ENCODE measurements at regions not wholly inside any gene's neighbourhood (a gene's known extent, or its start where the extent isn't known, plus 50 kb on each side); places are given as distances from the start of the nearest gene placed in this dataset.

DNA sequence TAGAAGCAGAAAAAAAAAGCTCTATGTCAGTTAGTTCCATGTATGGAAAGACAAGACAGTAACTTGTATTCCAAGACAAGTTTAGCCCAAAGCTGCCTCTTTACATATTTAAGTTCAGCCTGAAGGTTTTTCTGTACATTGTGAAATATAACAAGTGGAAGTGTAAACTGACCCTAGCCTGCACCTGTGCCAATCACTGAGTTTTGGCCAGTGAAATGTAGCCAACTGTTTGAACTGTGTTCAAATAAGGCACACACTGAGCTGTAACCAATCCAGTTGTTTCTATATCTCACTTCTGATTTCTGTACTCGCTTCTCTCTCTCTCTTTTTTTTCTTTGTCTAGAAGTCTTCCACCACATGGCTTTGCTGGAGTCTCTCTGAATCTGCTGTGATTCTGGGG, 1227.1 kb downstream of the NCAM2 start:
- Histone ChIP-seq H3K4me3 (ENCODE audit: low read depth in 2 of 2, low read length in 1 of 2) (no peak overlapping the region), H3K27ac (ENCODE audit: low read depth in 2 of 2, low read length in 1 of 2) (no peak overlapping the region), H3K4me2 (no peak overlapping the region), H4K20me1 (ENCODE audit: insufficient read depth) (no peaks in the 10 kb centered on the region), H3K36me3 (replicated peaks in 1 of 2; ENCODE audit: control insufficient read depth in 1 of 2, insufficient read depth in 2 of 2, low read length in 1 of 2) (no peaks in the 10 kb centered on the region), H3K9me2 (no peaks in the 10 kb centered on the region), H3K79me2 (ENCODE audit: insufficient read depth) (no peaks in the 10 kb centered on the region), H3K9me3 (no peaks in the 10 kb centered on the region), H3F3A (replicated peaks; ENCODE audit: insufficient read depth) (no peaks in the 10 kb centered on the region), H3K9ac (no peak overlapping the region), H3K4me1 (ENCODE audit: control insufficient read depth in 1 of 2, insufficient read depth in 2 of 2, low read depth in 1 of 2, low read length in 1 of 2) (no peaks in the 10 kb centered on the region), H3K27me3 (ENCODE audit: insufficient read depth) (no peaks in the 10 kb centered on the region), H2AFZ (ENCODE audit: low read depth) (no peak overlapping the region)
- CTCF ChIA-PET, result no interaction called here
- POLR2A ChIA-PET, result no interaction called here
- WGBS (ENCODE audit: low lambda C conversion rate), result 44% methylated on average over 1 of the region's 1 CpG
- DNase-seq, result no peak
- no peak for TF ChIP-seq EP300 (IDR thresholded peaks at IDR 0.05; ENCODE audit: borderline replicate concordance in 1 of 2, low read depth in 1 of 2, low read length in 1 of 2)
- TF ChIP-seq NFIC (IDR thresholded peaks at IDR 0.05; ENCODE audit: borderline replicate concordance), result no peak

DNA sequence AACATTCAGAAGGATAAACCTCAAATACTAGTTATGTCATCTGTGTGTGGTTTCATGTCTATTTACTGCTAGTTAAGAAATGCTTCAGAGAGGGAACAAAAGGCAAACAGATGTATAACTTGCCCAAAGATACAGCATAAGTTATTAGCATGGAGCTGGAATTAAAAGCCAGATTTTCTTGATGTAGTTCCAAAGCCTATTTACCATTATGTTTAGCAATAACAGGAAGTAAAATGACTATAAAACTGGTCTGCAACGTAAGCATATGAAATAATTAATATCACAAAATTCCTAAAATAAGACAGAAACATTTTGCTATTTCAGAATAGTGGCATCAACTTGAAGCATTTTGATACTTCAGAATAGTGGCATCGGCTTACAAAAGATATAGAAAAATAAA, 1232.8 kb downstream of the NCAM2 start:
- no peaks in the 10 kb centered on the region for H3K9me2 ChIP-seq
- H3F3A ChIP-seq (replicated peaks; ENCODE audit: insufficient read depth), result no peaks in the 10 kb centered on the region
- no peak overlapping the region for H3K27ac ChIP-seq (ENCODE audit: low read depth in 2 of 2, low read length in 1 of 2)
- H2AFZ ChIP-seq (ENCODE audit: low read depth), result no peak overlapping the region
- no peaks in the 10 kb centered on the region for H4K20me1 ChIP-seq (ENCODE audit: insufficient read depth)
- POLR2A ChIA-PET, result no interaction called here
- no peak overlapping the region for H3K4me3 ChIP-seq (ENCODE audit: low read depth in 2 of 2, low read length in 1 of 2)
- H3K4me1 ChIP-seq (ENCODE audit: control insufficient read depth in 1 of 2, insufficient read depth in 2 of 2, low read depth in 1 of 2, low read length in 1 of 2), result no peaks in the 10 kb centered on the region; a peak in 1 of 4 replicates
- TF ChIP-seq FOXM1 (IDR thresholded peaks at IDR 0.05; ENCODE audit: low read depth) (no peak), TEAD4 (IDR thresholded peaks at IDR 0.05; ENCODE audit: borderline replicate concordance, insufficient read depth) (no peak), GATA2 (CRISPR knock-in tag; IDR thresholded peaks at IDR 0.05) (no peak), RAD21 (IDR thresholded peaks at IDR 0.05; ENCODE audit: low read length) (no peak), GABPA (IDR thresholded peaks at IDR 0.05; ENCODE audit: low read depth) (no peak), TCF12 (IDR thresholded peaks at IDR 0.05) (no peak), MEF2A (IDR thresholded peaks at IDR 0.05; ENCODE audit: borderline replicate concordance, low read depth) (no peak), JUND (IDR thresholded peaks at IDR 0.05) (no peak), SMC3 (IDR thresholded peaks at IDR 0.05; ENCODE audit: low read depth, low read length) (no peak), EP300 (IDR thresholded peaks at IDR 0.05; ENCODE audit: borderline replicate concordance in 1 of 2, low read depth in 1 of 2, low read length in 1 of 2) (no peak)
- TF ChIP-seq, protein P1, sequence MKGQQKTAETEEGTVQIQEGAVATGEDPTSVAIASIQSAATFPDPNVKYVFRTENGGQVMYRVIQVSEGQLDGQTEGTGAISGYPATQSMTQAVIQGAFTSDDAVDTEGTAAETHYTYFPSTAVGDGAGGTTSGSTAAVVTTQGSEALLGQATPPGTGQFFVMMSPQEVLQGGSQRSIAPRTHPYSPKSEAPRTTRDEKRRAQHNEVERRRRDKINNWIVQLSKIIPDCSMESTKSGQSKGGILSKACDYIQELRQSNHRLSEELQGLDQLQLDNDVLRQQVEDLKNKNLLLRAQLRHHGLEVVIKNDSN (IDR thresholded peaks at IDR 0.05; ENCODE audit: borderline replicate concordance, low read depth), result no peak
- TF ChIP-seq, protein P2, sequence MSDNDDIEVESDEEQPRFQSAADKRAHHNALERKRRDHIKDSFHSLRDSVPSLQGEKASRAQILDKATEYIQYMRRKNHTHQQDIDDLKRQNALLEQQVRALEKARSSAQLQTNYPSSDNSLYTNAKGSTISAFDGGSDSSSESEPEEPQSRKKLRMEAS (IDR thresholded peaks at IDR 0.05; ENCODE audit: low read depth), result no peak
- no peak overlapping the region for H3K9ac ChIP-seq
- no peaks in the 10 kb centered on the region for H3K27me3 ChIP-seq (ENCODE audit: insufficient read depth)
- WGBS (ENCODE audit: low lambda C conversion rate), result 26% methylated on average over 2 of the region's 2 CpGs
- DNase-seq, result no peak
- H3K9me3 ChIP-seq, result no peaks in the 10 kb centered on the region
- H3K79me2 ChIP-seq (ENCODE audit: insufficient read depth), result no peaks in the 10 kb centered on the region
- CTCF ChIA-PET, result no interaction called here
- no peaks in the 10 kb centered on the region for H3K36me3 ChIP-seq (replicated peaks in 1 of 2; ENCODE audit: control insufficient read depth in 1 of 2, insufficient read depth in 2 of 2, low read length in 1 of 2)
- no peak overlapping the region for H3K4me2 ChIP-seq

Measured in SK-N-SH (cell line).